ENCODE measurements at regions not wholly inside any gene's neighbourhood (a gene's known extent, or its start where the extent isn't known, plus 50 kb on each side); places are given as distances from the start of the nearest gene placed in this dataset.

DNA sequence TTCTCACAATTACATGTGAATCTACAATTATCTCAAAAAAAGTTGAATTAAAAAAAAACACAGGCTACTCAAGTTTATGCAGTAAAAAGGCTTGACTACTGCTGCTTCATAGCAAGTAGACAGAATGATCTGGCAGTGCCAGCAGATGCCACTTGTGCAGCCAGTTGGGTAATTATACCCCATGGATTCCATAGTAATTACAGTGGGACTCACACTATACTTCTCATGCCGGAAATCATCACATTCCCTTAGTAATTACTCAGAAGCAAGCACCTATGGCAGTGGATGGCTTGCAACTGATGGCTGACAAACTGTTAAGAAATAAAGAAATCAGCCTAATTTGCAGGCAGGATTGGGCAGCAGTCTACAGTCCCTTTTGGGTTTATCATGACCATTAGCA lies 463.2 kb upstream of the KLF4 start:
- no peak for TF ChIP-seq CTCF (IDR thresholded peaks at IDR 0.05; ENCODE audit: low read depth, low read length)
- TF ChIP-seq POLR2A (IDR thresholded peaks at IDR 0.05; ENCODE audit: extremely low read depth, insufficient read length) = no peak
- no peak for TF ChIP-seq MYC (IDR thresholded peaks at IDR 0.05; ENCODE audit: low read depth, low read length)
- TF ChIP-seq, protein P1, sequence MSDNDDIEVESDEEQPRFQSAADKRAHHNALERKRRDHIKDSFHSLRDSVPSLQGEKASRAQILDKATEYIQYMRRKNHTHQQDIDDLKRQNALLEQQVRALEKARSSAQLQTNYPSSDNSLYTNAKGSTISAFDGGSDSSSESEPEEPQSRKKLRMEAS (IDR thresholded peaks at IDR 0.05; ENCODE audit: low read depth, low read length) = no peak
